ENCODE measurements at regions not wholly inside any gene's neighbourhood (a gene's known extent, or its start where the extent isn't known, plus 50 kb on each side); places are given as distances from the start of the nearest gene placed in this dataset.

GRCh38 chr20:4545526-4545925, 140.7 kb upstream of the PRNP start:
- POLR2A ChIA-PET, result no interaction called here
- FAIRE-seq (peak; percentile 61), DNase-seq (ENCODE audit: low read depth in 1 of 2, low spot score in 1 of 2) (no peak), ATAC-seq (no peak)
- no peak overlapping the region for H3K4me3 ChIP-seq
- CTCF ChIA-PET, result no interaction called here
- H3K4me2 ChIP-seq, result peak overlapping the region; percentile 65; the same call in 2 of the 3 replicates
- peak overlapping the region; percentile 68 to 88 for H3K27ac ChIP-seq
- H3K9me3 ChIP-seq, result peaks cover 10% of the 10 kb centered on the region
- WGBS (ENCODE audit: missing lambda C conversion rate), result 94% methylated on average over 2 of the region's 2 CpGs
- no peak for TF ChIP-seq CBX8 (IDR thresholded peaks at IDR 0.05)
- TF ChIP-seq KDM5A (IDR thresholded peaks at IDR 0.05), result no peak
- no peak for TF ChIP-seq HMGXB4 (CRISPR knock-in tag; IDR thresholded peaks at IDR 0.05; ENCODE audit: borderline replicate concordance)
- TF ChIP-seq ELK1 (IDR thresholded peaks at IDR 0.05; ENCODE audit: low read depth, low read length), result no peak
- TF ChIP-seq, protein P1, sequence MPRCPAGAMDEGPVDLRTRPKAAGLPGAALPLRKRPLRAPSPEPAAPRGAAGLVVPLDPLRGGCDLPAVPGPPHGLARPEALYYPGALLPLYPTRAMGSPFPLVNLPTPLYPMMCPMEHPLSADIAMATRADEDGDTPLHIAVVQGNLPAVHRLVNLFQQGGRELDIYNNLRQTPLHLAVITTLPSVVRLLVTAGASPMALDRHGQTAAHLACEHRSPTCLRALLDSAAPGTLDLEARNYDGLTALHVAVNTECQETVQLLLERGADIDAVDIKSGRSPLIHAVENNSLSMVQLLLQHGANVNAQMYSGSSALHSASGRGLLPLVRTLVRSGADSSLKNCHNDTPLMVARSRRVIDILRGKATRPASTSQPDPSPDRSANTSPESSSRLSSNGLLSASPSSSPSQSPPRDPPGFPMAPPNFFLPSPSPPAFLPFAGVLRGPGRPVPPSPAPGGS (IDR thresholded peaks at IDR 0.05), result no peak
- no peak for TF ChIP-seq PHF8 (IDR thresholded peaks at IDR 0.05; ENCODE audit: borderline replicate concordance, low read depth)
- TF ChIP-seq CEBPB (IDR thresholded peaks at IDR 0.05), result no peak
- no peak for TF ChIP-seq GATA3 (IDR thresholded peaks at IDR 0.05; ENCODE audit: borderline replicate concordance)
- no peak for TF ChIP-seq JUN (IDR thresholded peaks at IDR 0.05)
- TF ChIP-seq FOSB (CRISPR knock-in tag; IDR thresholded peaks at IDR 0.05), result no peak
- no peak for TF ChIP-seq HOXB5 (CRISPR knock-in tag; IDR thresholded peaks at IDR 0.05)
- TF ChIP-seq NR3C1 (IDR thresholded peaks at IDR 0.05), result no peak
- no peak for TF ChIP-seq NPAS2 (CRISPR knock-in tag; IDR thresholded peaks at IDR 0.05; ENCODE audit: borderline replicate concordance)
- TF ChIP-seq POLR2AphosphoS2 (conservative IDR thresholded peaks at IDR 0.05; ENCODE audit: low read length), result no peak
- H3K4me1 ChIP-seq, result peaks cover 40% of the 10 kb centered on the region

DNA sequence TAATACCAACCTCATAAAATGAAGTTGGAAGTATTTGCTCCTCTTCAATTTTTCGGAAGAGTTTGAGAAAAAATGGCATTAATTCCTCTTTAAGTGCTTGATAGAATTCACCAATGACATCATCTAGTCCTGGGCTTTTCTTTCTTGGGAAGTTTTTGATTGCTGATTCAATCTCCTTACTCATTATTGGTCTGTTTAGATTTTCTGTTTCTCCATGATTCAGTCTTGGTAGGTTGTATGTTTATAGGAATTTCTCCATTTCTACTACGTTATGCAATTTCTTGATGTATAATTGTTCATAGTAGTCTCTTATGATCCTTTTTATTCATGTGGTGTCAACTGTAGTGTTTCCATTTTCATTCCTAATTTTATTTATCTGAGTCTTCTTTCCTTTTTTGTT, 141.5 kb upstream of the PRNP start:
- DNase-seq (ENCODE audit: low read depth in 1 of 2, low spot score in 1 of 2) (no peak), ATAC-seq (no peak), FAIRE-seq (no peak)
- Histone ChIP-seq H3K4me1 (peaks cover 37% of the 10 kb centered on the region), H3K4me3 (no peak overlapping the region), H3K27ac (0 out of 6 replicates have a peak overlapping the region, but pooled peaks of 1 of the 2 experiments have one; percentile 8), H3K9me3 (peaks cover 10% of the 10 kb centered on the region), H3K4me2 (peak overlapping the region; percentile 0; the same call in 1 of the 3 replicates)
- ChIA-PET CTCF (no interaction called here), POLR2A (no interaction called here)
- TF ChIP-seq, protein P2, sequence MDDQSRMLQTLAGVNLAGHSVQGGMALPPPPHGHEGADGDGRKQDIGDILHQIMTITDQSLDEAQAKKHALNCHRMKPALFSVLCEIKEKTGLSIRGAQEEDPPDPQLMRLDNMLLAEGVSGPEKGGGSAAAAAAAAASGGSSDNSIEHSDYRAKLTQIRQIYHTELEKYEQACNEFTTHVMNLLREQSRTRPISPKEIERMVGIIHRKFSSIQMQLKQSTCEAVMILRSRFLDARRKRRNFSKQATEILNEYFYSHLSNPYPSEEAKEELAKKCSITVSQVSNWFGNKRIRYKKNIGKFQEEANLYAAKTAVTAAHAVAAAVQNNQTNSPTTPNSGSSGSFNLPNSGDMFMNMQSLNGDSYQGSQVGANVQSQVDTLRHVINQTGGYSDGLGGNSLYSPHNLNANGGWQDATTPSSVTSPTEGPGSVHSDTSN (IDR thresholded peaks at IDR 0.05), result no peak
- TF ChIP-seq, protein P3, sequence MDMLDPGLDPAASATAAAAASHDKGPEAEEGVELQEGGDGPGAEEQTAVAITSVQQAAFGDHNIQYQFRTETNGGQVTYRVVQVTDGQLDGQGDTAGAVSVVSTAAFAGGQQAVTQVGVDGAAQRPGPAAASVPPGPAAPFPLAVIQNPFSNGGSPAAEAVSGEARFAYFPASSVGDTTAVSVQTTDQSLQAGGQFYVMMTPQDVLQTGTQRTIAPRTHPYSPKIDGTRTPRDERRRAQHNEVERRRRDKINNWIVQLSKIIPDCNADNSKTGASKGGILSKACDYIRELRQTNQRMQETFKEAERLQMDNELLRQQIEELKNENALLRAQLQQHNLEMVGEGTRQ (IDR thresholded peaks at IDR 0.05), result no peak
- no peak for TF ChIP-seq ESRRA (IDR thresholded peaks at IDR 0.05; ENCODE audit: borderline replicate concordance, low read length)
- TF ChIP-seq CEBPB (IDR thresholded peaks at IDR 0.05), result 0 out of 4 replicates have a peak, but pooled peaks of 1 of the 2 experiments have one; percentile 37
- WGBS (ENCODE audit: missing lambda C conversion rate), result 57% methylated on average over 2 of the region's 2 CpGs

DNA sequence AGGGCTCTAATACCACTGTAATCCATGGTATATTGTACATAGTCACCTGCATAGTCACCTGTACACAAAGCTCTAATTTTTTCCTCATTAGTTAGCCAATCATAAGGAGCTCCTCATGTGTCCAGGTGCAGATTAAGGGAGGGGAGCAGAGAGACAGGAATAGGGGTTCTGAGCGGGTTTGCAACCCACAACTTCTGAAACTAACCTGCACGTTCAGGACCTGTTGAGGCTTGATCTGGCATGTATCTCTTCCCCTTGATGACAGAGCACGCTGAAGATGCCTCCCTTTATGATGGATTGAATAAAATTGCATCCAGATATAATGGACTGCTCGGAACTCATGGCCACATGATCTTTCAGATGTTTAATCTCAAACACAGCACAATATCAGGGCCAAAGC, 144.0 kb upstream of the PRNP start:
- ATAC-seq (no peak), DNase-seq (ENCODE audit: low read depth in 1 of 2, low spot score in 1 of 2) (no peak), FAIRE-seq (peak; percentile 46)
- no peak for TF ChIP-seq MAFK (IDR thresholded peaks at IDR 0.05; ENCODE audit: partially characterized antibody)
- TF ChIP-seq SMC3 (IDR thresholded peaks at IDR 0.05), result no peak
- no peak for TF ChIP-seq ZC3H11A (IDR thresholded peaks at IDR 0.05)
- TF ChIP-seq, protein P4, sequence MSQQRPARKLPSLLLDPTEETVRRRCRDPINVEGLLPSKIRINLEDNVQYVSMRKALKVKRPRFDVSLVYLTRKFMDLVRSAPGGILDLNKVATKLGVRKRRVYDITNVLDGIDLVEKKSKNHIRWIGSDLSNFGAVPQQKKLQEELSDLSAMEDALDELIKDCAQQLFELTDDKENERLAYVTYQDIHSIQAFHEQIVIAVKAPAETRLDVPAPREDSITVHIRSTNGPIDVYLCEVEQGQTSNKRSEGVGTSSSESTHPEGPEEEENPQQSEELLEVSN (IDR thresholded peaks at IDR 0.05; ENCODE audit: borderline replicate concordance, low read depth), result no peak
- TF ChIP-seq KDM1A (IDR thresholded peaks at IDR 0.05; ENCODE audit: low read depth), result no peak
- no peak for TF ChIP-seq RARB (CRISPR knock-in tag; IDR thresholded peaks at IDR 0.05)
- no peak for TF ChIP-seq PHF8 (IDR thresholded peaks at IDR 0.05; ENCODE audit: borderline replicate concordance, low read depth)
- TF ChIP-seq ELK1 (IDR thresholded peaks at IDR 0.05; ENCODE audit: low read depth, low read length), result no peak
- no peak for TF ChIP-seq EHMT2 (IDR thresholded peaks at IDR 0.05; ENCODE audit: low read depth)
- TF ChIP-seq KDM5A (IDR thresholded peaks at IDR 0.05), result no peak
- Histone ChIP-seq H3K27ac (0 out of 6 replicates have a peak overlapping the region, but pooled peaks of 1 of the 2 experiments have one; percentile 2), H3K4me3 (no peak overlapping the region), H3K9me3 (no peaks in the 10 kb centered on the region), H3K4me2 (no peak overlapping the region), H3K4me1 (peaks cover 28% of the 10 kb centered on the region)
- POLR2A ChIA-PET, result no interaction called here
- 83% methylated on average over 4 of the region's 4 CpGs for WGBS (ENCODE audit: missing lambda C conversion rate)
- CTCF ChIA-PET, result interaction anchor here (0.6 to 2.0 kb wide), 6 partner anchors 9 to 1059 kb away, joined by 3 to 7 read pairs (median 4); no protein-coding TSS in a partner anchor

Measured in A549 (cell line).